GM23338 (cell line): ENCODE measurements at regions not wholly inside any gene's neighbourhood (a gene's known extent, or its start where the extent isn't known, plus 50 kb on each side); places are given as distances from the start of the nearest gene placed in this dataset.

ENCODE experiments used
- ATAC-seq: fragments of 200-7000 bp; cut with Tn5 transposase; 3 replicates; pipeline ENCODE4 v1.9.1; 2020
- DNase-seq: peaks from one replicate; pipeline ENCODE4 v3.0.0-alpha.2; 2015; ENCODE audit warnings: low spot score
- H2AFZ ChIP-seq: fragments of 200-600 bp; sonication (generic); 2 replicates; pipeline ENCODE4 v1.8.0; 2016; ENCODE audit warnings: antibody characterized with exemption, mild to moderate bottlenecking, moderate library complexity
- H3F3A ChIP-seq: fragments of 200-600 bp; sonication (generic); replicated peaks from 2 replicates; pipeline ENCODE4 v1.8.0; 2017; ENCODE audit warnings: antibody characterized with exemption, mixed run types, low read depth
- H3K27ac ChIP-seq: fragments of 200-600 bp; sonication (generic); 2 replicates; pipeline ENCODE4 v1.6.1; 2016; ENCODE audit warnings: low read depth
- H3K27me3 ChIP-seq: fragments of 200-600 bp; sonication (generic); 2 replicates; pipeline ENCODE4 v1.8.0; 2016; ENCODE audit warnings: mild to moderate bottlenecking, mixed run types, moderate library complexity; ENCODE audit not compliant: insufficient read depth
- H3K36me3 ChIP-seq: fragments of 200-600 bp; sonication (generic); 2 replicates; pipeline ENCODE4 v1.8.0; 2016; ENCODE audit warnings: mild to moderate bottlenecking; ENCODE audit not compliant: insufficient read depth
- H3K4me1 ChIP-seq: fragments of 200-600 bp; sonication (generic); 2 replicates; pipeline ENCODE4 v1.8.0; 2016; ENCODE audit warnings: mild to moderate bottlenecking, moderate library complexity; ENCODE audit not compliant: insufficient read depth
- H3K4me2 ChIP-seq: fragments of 200-600 bp; sonication (generic); 2 replicates; pipeline ENCODE4 v1.7.1; 2017; ENCODE audit warnings: mixed run types
- H3K4me3 ChIP-seq: fragments of 200-600 bp; sonication (generic); 2 replicates; pipeline ENCODE4 v1.6.1; 2016; ENCODE audit warnings: mixed run types
- H3K79me2 ChIP-seq: fragments of 200-600 bp; sonication (generic); replicated peaks from 2 replicates; pipeline ENCODE4 v1.8.0; 2017; ENCODE audit warnings: mild to moderate bottlenecking; ENCODE audit not compliant: insufficient read depth
- H3K9me2 ChIP-seq: fragments of 200-600 bp; sonication (generic); 2 replicates; pipeline ENCODE4 v1.8.0; 2017; ENCODE audit not compliant: insufficient read depth
- H4K20me1 ChIP-seq: fragments of 200-600 bp; sonication (generic); replicated peaks from 2 replicates; pipeline ENCODE4 v1.8.0; 2017; ENCODE audit warnings: mild to moderate bottlenecking; ENCODE audit not compliant: insufficient read depth
- H3K27ac Mint-ChIP-seq: 2 replicates; pipeline ENCODE4 v1.8.0; 2020; ENCODE audit warnings: inconsistent platforms, mild to moderate bottlenecking, moderate library complexity, mixed read lengths
- H3K27me3 Mint-ChIP-seq: 3 replicates; pipeline ENCODE4 v1.8.0; 2022; ENCODE audit warnings: low read depth, mild to moderate bottlenecking, moderate library complexity, mixed read lengths, inconsistent platforms; ENCODE audit not compliant: insufficient read depth, poor library complexity
- H3K36me3 Mint-ChIP-seq: 3 replicates; pipeline ENCODE4 v1.8.0; 2021; ENCODE audit warnings: low read depth, mild to moderate bottlenecking, inconsistent platforms, moderate library complexity, mixed read lengths
- H3K4me1 Mint-ChIP-seq: 3 replicates; pipeline ENCODE4 v1.8.0; 2020; ENCODE audit warnings: mild to moderate bottlenecking, inconsistent platforms, mixed read lengths
- H3K4me3 Mint-ChIP-seq: 3 replicates; pipeline ENCODE4 v1.8.0; 2021; ENCODE audit warnings: moderate library complexity, mild to moderate bottlenecking, inconsistent platforms, mixed read lengths
- H3K9me3 Mint-ChIP-seq: 3 replicates; pipeline ENCODE4 v1.8.0; 2020; ENCODE audit warnings: moderate library complexity, mild to moderate bottlenecking, inconsistent platforms, mixed read lengths
- CREB1 ChIP-seq: fragments of 250-450 bp; sonication (Bioruptor Pico); IDR thresholded peaks from 2 replicates; pipeline ENCODE4 v1.5.0; 2020; ENCODE audit warnings: low read depth, mild to moderate bottlenecking, moderate library complexity
- ETS1 ChIP-seq: IDR thresholded peaks from 2 replicates; pipeline ENCODE4 v1.6.1; 2016; ENCODE audit warnings: antibody characterized with exemption
- EZH2phosphoT487 ChIP-seq: fragments of 200-600 bp; sonication (generic); IDR thresholded peaks from one replicate; pipeline ENCODE4 v1.8.1; 2018; ENCODE audit warnings: antibody characterized with exemption; ENCODE audit not compliant: unreplicated experiment
- POLR2AphosphoS5 ChIP-seq: IDR thresholded peaks from 2 replicates; pipeline ENCODE4 v1.6.1; 2016; ENCODE audit warnings: antibody characterized with exemption, low read depth
- ZNF114 ChIP-seq: fragments of 250-450 bp; sonication (Bioruptor Pico); IDR thresholded peaks from 2 replicates; pipeline ENCODE4 v1.5.0; 2020; ENCODE audit warnings: mild to moderate bottlenecking, moderate library complexity
- ZNF331 ChIP-seq: fragments of 250-450 bp; sonication (Bioruptor Pico); IDR thresholded peaks from 2 replicates; pipeline ENCODE4 v1.5.0; 2020; ENCODE audit warnings: low read depth, mild to moderate bottlenecking, moderate library complexity
- ZNF462 ChIP-seq: fragments of 250-450 bp; sonication (Bioruptor Pico); IDR thresholded peaks from 2 replicates; pipeline ENCODE4 v1.5.0; 2020; ENCODE audit warnings: mild to moderate bottlenecking, moderate library complexity
- TF ChIP-seq, protein P1 (sequence below), 2 experiments: fragments of 200-600 bp in 1 of 2; sonication (generic) in 1 of 2; conservative IDR thresholded peaks; 2 replicates each; pipeline versions ENCODE4 v1.5.1 to v1.6.1; 2016 to 2017; ENCODE audit warnings: antibody characterized with exemption in 2 of 2, low read depth in 2 of 2, mild to moderate bottlenecking in 2 of 2, moderate library complexity in 1 of 2

GRCh38 chr7:81014908-81015307 is 96.1 kb upstream of the SEMA3C start (continued):
- TF ChIP-seq ZNF462 (no peak), ZNF114 (CRISPR knock-in tag) (no peak), CREB1 (no peak), ETS1 (no peak), ZNF331 (no peak), POLR2AphosphoS5 (no peak)
- TF ChIP-seq, protein P1, sequence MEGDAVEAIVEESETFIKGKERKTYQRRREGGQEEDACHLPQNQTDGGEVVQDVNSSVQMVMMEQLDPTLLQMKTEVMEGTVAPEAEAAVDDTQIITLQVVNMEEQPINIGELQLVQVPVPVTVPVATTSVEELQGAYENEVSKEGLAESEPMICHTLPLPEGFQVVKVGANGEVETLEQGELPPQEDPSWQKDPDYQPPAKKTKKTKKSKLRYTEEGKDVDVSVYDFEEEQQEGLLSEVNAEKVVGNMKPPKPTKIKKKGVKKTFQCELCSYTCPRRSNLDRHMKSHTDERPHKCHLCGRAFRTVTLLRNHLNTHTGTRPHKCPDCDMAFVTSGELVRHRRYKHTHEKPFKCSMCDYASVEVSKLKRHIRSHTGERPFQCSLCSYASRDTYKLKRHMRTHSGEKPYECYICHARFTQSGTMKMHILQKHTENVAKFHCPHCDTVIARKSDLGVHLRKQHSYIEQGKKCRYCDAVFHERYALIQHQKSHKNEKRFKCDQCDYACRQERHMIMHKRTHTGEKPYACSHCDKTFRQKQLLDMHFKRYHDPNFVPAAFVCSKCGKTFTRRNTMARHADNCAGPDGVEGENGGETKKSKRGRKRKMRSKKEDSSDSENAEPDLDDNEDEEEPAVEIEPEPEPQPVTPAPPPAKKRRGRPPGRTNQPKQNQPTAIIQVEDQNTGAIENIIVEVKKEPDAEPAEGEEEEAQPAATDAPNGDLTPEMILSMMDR (conservative IDR thresholded peaks at IDR 0.05; ENCODE audit: low read depth in 2 of 2) = no peak

- H3K4me1 ChIP-seq = no peaks in the 10 kb centered on the region
- peaks cover 14% of the 10 kb centered on the region; the same call in 2 of the 3 replicates for H3K9me3 Mint-ChIP-seq
- H3K79me2 ChIP-seq = no peaks in the 10 kb centered on the region
- H3K4me2 ChIP-seq = no peak overlapping the region
- peaks cover 4% of the 10 kb centered on the region; the same call in 2 of the 3 replicates for H3K36me3 Mint-ChIP-seq
- no peaks in the 10 kb centered on the region for H3K9me2 ChIP-seq
- H3K27me3 ChIP-seq = no peaks in the 10 kb centered on the region
- H3K27ac Mint-ChIP-seq = no peak overlapping the region
- H3F3A ChIP-seq = no peaks in the 10 kb centered on the region
- DNase-seq (no peak), ATAC-seq (no peak)
- no peak overlapping the region for H3K27ac ChIP-seq
- peaks cover 5% of the 10 kb centered on the region; the same call in 1 of the 3 replicates for H3K4me1 Mint-ChIP-seq
- no peak overlapping the region for H3K4me3 ChIP-seq
- no peak overlapping the region for H2AFZ ChIP-seq
- no peaks in the 10 kb centered on the region for H3K36me3 ChIP-seq
- H3K27me3 Mint-ChIP-seq = no peaks in the 10 kb centered on the region
- H4K20me1 ChIP-seq = no peaks in the 10 kb centered on the region
- no peak overlapping the region for H3K4me3 Mint-ChIP-seq
- TF ChIP-seq EZH2phosphoT487 = no peak
- no peak for TF ChIP-seq ETS1
These were observed 95.4 kb upstream of the SEMA3C start for GRCh38 chr7:81014266-81014665.
